Iris pigment epithelial cell (primary cell): ENCODE measurements at regions not wholly inside any gene's neighbourhood (a gene's known extent, or its start where the extent isn't known, plus 50 kb on each side); places are given as distances from the start of the nearest gene placed in this dataset.

Experiments
- DNase-seq: peaks from one replicate; pipeline ENCODE4 v3.0.0-alpha.2; 2011; ENCODE audit warnings: low read depth

DNA sequence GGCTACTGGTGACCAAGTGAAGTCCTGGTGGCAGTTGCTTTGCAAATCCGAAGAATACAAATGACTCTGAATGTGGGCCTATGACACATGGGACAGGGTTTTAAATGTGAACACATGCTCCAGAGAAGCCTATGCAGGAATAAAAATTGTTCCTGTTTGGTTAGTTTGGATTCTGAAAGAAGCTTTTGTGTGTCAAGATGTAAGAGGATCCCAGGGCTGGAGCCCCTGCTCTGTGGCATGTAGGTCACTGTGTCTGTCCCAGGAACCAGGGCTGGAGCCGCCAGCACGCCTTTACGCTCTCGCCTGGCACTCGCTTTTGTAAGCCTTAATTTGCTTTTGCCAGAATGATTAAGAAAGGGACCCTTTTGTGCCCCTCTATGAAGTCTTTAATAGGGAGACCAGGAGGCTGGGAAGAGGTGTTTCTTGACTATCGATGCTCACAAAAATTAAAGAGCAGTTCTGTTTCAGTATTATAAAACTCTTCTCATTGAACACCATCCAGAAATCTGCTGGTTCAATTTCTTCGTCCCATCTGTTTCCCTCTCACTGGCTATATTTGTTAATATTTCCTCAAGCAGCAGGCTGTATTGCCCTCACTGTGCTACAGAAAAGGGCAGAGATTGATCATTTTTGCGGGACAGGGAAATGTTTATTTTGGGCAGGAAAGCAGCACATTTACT, 532.7 kb upstream of the POU3F3 start:
- DNase-seq, result no peak

GRCh38 chr2:104321796-104322349, 532.0 kb upstream of the POU3F3 start:
- DNase-seq, result no peak

DNA sequence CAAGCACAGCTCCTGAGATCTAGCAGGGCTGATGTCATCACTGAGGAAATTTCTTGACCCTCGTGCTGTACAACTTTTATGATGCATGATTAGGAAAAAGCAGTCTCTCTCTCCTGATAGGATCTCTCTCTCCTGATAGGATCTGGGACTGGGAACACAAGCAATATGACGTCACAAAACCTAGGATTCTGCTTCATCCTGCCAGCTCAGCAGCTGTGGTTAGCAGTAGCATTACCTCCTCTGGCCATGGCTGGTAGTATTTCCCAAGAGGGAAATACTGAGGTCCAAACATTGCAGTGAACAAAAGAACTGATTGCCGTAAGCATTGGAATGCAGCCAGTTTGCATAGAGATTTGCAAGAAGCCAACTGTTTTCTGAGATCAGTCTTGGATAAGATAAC, 521.2 kb upstream of the POU3F3 start:
- DNase-seq, result peak; percentile 11

- DNase-seq, result no peak
Observed at GRCh38 chr2:104337869-104338268, 516.0 kb upstream of the POU3F3 start.

- DNase-seq, result no peak
Observed at GRCh38 chr2:104340162-104340561, 513.8 kb upstream of the POU3F3 start.

DNA sequence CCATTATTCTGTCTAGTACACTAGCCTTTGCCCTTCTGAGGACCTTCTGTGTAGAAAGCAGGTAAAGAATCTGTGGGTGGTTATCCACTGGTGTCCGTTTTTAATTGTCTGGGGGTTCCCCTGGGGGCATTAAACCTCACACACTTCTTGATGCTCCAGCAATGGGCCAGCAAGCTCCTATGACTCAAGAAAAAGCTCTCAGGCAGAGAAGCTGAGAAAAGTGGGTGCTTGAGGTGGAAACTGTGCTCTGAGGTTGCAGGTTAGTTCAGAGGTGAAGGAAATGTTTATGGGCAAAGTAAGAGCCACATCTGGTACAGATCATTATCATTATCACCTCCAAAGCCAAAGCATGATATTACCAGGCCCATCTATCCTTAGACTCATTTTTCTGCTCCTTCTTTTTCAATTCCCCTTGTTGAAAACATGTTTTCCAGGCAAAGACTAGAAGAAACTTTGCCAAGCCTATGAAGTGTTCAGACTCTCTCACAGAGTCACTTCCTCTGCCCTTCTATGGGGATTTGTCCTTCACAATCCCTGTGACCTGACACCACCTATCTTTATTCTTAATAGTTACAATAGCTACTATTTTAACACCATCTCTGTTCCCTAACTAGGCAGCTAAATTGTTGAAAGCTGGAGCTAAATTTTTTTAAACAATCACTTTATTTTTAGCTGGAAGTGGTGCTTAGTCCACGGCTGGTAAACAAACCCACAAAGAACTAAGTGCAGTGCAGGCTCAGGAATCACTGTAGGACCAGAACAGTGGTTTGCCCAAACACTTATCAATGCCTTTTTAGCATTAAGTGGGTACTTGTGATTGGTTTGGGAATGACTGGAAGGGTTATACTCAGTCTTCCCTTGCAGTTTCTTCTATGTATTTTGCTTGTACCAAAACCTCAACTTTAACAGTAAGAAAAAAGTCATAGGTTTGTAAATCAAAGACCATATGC, 512.8 kb upstream of the POU3F3 start:
- no peak for DNase-seq

DNA sequence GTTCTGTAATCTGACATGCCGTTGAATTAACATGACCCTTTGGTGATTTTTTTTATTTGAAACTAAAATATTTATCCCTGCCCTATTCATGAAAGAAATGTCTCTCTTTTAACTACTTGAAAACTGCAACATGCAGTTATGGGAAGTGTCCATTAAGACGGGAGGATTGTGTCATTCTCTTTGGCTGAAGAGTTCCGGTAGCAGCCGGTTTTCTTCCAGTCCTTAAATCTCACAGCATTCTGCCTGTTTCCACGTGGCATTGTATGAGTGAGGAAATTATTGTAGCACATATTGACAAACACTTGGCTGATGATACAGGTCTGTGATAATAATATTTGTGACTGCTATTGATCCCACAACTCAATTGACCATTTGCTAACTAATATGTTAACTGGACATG, 509.6 kb upstream of the POU3F3 start:
- DNase-seq, result no peak

GRCh38 chr2:104344985-104345384, 508.9 kb upstream of the POU3F3 start:
- DNase-seq, result no peak

GRCh38 chr2:104358122-104358521, 495.8 kb upstream of the POU3F3 start:
- no peak for DNase-seq

DNA sequence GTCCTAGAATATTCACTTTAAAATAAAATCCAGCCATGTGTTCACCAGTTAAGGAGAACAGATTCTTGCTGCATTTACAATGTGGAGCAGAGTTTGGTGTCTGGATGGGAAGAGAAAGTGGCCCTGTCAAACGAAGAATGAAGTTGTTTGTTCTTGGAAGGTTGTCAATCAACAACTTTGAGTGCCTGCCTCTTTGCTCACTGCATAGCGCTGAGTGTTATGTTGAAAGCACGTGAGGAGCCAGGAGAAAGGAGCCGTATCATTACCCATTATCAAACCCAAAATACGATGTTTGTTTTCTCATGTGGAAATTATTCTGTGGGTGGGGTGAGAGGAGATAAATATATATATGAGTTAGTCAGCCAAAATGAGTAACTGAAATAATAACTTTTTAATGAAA, 492.5 kb upstream of the POU3F3 start:
- no peak for DNase-seq

DNA sequence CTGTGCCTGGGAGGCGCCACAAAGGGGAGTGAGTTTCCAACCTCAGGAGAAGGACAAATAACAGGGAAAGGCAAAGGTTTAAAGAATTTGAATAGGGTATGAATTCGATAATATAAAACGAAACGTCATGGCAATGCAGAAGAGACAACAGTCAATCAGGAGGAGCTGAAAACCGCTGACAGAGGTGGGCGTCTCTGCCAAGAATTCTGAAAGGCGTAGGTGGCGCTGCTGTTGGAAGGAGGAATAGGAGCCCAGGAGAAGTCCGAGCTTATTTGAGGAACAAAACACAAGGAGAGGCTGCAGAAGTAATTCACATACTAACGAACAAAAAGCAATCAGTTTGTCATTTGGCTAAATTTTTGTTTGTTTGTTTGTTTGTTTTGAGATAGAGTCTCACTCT, 485.8 kb upstream of the POU3F3 start:
- DNase-seq, result no peak

DNA sequence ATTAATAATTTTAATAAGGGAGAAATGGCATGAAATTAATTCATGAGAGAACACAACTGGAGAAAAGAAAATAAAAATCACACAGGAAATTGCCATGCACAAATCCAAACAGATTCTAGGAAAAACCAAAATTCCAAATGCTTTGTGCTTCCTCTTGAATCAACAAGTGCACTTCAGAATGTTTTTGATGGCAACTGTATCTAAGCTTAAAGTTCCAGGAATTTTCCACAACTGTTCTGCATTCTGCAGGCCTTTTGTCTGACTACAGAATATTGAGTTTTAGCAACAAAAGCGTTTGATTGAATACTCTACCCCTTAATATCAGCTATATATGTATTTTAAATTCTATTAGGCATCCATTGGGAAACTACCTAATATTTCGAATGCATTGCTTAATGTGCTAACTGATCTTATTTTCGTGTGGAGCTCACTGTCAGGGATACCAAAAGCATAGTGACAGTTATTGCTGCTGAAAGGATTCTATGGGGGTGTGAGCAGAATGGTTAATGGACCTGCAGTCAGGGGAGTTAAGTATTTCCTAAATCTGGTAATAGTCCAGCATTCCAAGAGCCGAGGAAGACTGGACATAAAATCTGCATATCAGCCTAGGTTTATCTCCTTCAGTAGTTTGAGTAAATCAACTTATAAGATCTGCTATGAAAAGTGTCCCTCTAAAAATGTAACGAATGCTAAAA, 482.7 kb upstream of the POU3F3 start:
- no peak for DNase-seq

DNA sequence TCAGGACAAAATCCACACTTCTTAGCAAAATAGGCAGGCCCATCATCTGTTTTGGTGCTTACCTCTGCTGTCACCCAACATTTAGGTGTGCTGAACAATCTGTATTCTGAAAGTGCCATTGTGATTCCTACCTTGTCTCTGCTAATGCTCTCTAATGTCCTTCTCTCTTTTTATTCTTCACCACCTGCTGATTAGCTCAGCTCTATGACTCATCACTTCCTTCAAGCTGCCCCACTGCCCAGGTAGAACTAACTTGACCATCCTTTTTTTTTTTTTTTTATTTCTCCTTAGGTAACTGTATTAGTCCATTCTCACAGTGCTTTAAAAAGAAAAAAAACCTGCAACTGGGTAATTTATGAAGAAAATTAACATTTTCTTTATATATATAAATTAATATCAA, 478.7 kb upstream of the POU3F3 start:
- DNase-seq, result no peak

DNA sequence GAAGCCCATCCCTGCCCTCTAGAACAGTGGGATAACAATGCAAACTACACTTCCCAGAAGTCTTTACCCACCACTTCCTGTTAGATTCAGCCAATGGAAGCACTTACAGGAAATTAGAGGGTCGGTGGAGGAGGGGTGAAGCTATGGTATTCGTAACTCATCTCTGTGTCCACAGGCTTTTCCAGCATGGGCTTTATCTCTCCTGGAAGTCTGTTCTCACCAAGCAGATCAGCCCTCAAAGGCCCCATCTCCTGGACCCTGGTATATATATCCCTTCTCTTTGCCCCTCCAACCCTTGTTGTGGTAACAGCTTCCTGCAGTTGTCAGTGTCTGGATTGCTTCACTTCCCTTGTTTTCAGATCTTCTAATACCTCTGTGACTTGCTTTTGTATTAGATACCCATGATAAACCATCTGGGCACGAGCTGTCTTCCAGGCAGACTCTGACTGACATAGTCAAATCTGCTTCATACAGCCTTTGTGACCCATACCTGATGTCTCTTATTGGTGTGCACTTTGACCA, 475.0 kb upstream of the POU3F3 start:
- no peak for DNase-seq

- DNase-seq, result no peak
Observed at GRCh38 chr2:104384961-104385360, 469.0 kb upstream of the POU3F3 start.

DNA sequence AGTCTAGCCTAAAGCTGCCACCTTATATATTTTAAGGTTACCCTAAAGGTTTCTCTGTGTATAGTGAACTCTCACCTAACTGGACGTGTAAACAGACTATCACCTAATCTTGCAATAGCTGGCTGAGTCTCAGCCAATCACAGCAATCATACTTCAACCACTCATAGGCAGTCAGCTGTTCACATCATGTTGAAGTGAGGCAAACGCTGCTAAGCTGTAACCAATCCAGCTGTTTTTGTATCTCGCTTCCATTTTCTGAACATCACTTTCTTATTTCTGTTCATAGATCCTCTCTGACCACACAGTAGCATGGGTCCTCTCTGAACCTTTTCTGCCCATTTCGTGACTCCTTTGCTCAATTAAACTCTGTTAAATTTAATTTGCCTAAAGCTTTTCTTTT, 468.2 kb upstream of the POU3F3 start:
- no peak for DNase-seq

- DNase-seq, result no peak
Observed at GRCh38 chr2:104388296-104388695, 465.6 kb upstream of the POU3F3 start.

- DNase-seq, result no peak
Observed at GRCh38 chr2:104402825-104403224, 451.1 kb upstream of the POU3F3 start.

- DNase-seq, result no peak
Observed at GRCh38 chr2:104404526-104404925, 449.4 kb upstream of the POU3F3 start.

GRCh38 chr2:104405623-104406022, 448.3 kb upstream of the POU3F3 start:
- no peak for DNase-seq

GRCh38 chr2:104406261-104406726, 447.6 kb upstream of the POU3F3 start:
- DNase-seq, result no peak

DNA sequence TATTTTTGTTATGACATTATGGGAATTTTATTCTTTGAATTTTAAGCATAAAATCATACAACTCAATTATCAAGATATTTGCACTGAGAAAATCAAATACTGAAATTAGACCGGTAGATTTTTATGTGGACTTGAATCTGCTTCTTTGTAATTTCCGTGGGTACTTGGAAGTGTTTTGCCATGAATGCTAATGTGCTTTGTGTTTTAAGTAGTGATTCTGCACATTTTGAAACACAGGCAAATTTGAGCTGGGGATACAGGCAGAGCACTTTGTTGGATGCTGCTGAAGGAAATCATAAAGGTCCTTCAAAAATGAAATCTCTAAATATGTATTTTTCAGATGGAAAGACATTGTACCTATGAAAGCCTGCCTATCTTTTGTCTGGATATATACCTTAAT, 446.3 kb upstream of the POU3F3 start:
- no peak for DNase-seq
